GM19395 (cell line): ENCODE measurements at regions not wholly inside any gene's neighbourhood (a gene's known extent, or its start where the extent isn't known, plus 50 kb on each side); places are given as distances from the start of the nearest gene placed in this dataset.

ENCODE experiments used
- ATAC-seq: cut with Tn5 transposase; IDR thresholded peaks from one replicate; pipeline ENCODE4 v1.9.1; 2021; ENCODE audit warnings: mild to moderate bottlenecking, moderate library complexity; ENCODE audit not compliant: unreplicated experiment

DNA sequence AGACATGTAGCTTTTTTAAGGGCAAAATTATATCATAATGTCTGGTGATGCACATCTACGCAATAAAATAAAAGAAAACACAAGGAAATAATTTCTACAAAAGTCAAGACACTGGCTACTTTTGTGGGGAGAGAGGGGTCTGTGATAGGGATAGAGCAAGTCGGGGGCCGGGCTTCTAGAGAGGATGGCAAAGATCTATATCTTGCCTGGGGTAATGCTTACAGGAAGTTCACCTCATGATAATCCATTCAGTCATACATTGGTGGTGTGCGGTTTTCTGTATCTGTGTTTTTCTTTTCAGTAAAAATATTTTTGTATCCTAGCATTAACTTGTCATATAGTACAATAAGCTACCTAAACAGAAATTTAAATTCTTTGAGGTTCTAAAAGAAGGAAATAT, 178.8 kb downstream of the ARRDC4 start:
- ATAC-seq = no peak

- ATAC-seq = no peak
Observed at GRCh38 chr15:98142572-98142971, 182.1 kb downstream of the ARRDC4 start.

DNA sequence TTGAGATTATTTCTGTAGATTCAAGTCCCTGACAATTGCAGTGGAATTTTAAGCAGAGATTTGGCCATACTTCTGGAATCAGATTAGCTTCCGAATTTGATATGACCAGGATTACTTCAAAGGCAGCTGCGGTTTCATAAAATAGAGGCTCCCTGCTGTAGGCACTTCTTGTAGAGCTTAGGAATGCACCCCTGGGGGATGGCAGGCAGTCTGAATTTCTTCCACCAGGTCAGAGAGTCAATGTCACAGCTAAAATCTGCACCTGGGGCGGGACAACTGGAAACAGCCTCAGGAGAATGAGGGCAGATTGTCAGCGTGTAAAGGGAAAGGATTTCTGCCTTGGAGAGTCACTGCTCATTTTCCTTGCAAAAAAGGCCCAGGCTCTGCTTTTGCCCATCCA, 182.6 kb downstream of the ARRDC4 start:
- no peak for ATAC-seq

DNA sequence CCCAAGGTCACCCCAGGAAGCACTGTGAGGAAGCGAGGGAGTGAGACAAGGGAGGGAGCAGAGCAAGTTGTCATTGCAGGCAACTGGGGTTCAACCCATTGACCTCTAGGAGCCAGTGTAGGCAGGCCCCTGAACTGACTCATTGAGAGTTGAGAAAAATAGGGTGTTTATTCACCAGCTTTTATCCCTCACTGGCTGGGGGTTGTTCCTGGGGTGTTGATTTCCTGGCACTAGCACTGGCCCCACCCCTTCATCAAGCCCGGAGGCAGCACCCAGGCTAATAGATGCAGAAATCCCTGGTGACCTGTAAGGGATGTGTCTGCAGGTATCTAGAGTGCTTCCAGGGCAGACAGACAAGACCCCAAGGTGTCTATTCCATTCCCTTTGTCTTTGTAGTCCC, 183.9 kb downstream of the ARRDC4 start:
- ATAC-seq = no peak

- ATAC-seq = no peak
Observed at GRCh38 chr15:98146031-98146820, 185.7 kb downstream of the ARRDC4 start.

DNA sequence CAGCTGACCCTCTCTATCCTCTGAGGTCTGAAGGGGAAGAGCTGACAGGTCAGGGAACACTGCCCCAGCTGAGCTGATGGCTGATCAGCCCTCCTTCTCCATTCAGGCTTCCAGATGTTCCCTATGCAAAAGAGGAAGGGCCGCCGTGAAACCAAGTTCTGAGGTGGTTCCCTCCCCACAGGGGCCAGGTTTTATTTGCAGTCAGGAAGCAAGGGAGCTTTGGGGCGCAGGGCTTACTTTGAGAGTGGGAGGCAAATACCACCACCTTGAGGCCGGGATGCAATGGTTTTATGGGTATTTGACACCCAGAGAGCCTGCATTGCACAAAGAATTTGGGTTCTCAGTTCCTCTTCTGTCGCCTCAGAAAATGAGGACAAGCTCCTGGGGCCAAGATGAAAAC, 186.9 kb downstream of the ARRDC4 start:
- no peak for ATAC-seq

DNA sequence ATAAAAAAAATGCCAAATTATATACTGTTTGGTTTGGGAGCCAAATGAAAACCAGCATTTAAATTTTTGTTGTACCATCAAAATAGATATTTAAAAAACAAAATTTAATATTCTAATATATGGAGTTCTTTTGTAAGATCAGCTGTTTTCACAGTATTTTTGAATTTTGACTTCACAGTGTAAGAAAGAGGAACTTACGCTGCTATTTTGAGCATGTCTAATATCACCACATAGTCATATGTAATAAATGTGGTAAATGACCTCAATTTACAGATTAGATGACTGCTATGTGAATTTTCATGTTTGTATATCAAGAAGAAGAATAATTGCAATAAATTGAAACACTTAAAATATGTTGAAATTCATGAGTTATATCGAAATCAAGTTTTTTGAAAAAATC, 189.6 kb downstream of the ARRDC4 start:
- ATAC-seq = no peak

- ATAC-seq = no peak
Observed at GRCh38 chr15:98150536-98150935, 190.0 kb downstream of the ARRDC4 start.

DNA sequence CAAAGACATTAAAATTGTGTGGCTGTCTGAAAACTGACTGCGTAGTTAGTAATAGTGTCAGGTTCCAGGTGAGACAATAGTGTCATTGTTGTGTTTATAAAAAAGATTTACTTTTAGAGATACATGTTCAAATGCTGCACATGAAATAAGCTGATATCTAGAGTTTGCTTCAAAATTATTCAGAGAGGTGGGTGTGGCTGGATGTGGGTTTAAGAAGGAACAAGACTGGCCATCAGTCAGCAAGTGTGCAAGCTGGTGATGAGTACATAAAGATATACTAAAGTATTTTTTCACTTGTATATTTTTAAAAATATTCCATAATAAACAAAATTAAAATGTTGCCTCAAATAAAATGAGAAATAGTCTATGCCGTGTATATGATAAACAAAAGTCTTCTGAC, 190.6 kb downstream of the ARRDC4 start:
- no peak for ATAC-seq

DNA sequence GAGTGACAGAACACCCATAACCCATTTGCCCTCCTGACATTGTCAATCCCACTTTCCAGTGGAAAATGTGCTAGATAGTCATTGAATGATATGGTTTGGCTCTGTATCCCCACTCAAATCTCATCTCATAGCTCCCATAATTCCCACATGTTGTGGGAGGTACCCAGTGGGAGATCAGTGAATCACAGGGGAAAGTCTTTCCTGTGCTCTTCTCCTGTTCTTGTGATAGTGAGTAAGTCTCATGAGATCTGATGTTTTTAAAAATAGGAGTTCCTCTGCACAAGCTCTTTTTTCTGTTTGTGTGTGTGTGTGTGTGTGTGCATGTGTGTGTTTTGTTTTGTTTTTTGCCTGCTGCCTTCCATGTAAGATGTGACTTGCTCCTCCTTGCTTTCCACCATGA, 191.7 kb downstream of the ARRDC4 start:
- ATAC-seq = no peak

DNA sequence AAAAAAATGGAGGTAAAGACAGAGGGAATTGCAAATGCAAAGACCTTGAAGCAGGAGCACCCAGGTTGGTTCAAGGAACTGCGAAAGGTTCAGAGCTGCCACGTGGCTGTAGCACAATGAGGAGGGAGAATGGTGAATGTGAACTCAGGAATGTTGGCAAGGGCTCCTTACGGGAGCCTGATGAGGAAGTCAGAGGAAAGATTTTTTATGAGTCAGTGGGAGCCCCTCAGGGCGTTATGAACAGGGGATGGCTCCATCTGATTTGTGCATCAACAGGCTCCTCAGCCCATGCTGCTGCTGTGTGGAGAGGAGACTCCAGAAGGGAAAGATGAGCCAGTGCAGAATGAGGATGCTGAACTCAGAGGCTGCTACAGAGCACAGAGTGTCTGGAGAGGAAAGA, 194.4 kb downstream of the ARRDC4 start:
- ATAC-seq = no peak

DNA sequence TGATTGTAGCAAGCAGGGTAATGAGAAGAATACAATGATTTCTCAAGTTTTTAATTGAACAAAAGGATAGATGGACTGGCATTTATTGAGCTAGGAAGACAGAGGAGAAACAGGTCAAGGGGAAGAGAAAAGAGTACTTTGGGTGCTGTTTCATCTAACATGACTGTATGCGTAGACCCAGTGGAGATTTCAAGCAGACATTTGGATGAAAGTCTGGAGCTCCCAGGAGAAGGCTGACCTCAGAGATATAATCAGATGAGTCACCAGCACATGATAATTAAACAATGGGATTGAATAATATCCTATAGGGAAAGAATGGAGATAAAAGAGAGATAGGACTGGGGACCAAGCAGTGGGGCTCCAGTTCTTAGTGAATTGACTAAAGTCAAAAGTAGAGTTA, 194.9 kb downstream of the ARRDC4 start:
- no peak for ATAC-seq

DNA sequence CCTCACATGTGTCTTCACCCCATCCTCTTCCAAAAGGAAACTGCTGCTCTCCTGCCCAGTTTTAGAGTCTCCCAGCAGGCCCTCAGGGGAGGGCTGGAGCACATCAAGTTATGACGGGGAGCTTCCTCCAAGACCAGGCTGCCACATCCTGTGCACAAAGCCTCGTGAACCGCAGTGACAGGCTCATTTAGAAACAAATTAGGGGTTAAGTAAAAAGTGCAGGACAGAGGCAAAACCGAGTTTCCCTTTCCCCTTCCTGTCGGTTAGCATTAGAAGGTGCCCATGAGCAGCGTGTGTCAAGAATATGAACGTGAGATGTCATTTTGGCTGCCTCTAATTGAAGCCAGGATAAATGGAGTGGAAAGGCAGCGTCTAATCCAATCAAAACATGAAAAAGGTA, 199.7 kb downstream of the ARRDC4 start:
- peak; percentile 94 for ATAC-seq

- no peak for ATAC-seq
Observed at GRCh38 chr15:98163319-98164045, 203.0 kb downstream of the ARRDC4 start.

- ATAC-seq = no peak
Observed at GRCh38 chr15:98164571-98164970, 204.1 kb downstream of the ARRDC4 start.

DNA sequence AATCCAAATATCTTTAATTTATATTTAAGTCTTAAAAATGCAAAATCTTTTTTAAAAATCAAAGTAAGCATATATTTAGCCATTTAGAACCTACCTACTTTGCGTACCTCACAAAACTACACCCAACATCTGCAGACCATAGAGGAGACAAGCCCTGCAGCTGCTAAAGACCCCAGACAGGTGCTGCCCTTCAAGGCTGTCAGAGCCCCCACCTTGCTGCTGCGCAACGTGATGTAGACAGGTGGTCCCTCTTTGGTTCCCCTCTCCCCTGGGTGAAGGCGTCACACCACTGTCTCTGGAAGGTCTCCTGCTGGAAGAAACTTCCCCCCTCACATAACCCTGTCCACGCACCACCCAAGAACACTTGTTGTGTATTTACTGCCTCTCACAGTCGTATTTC, 204.5 kb downstream of the ARRDC4 start:
- ATAC-seq = no peak

- no peak for ATAC-seq
Observed at GRCh38 chr15:98167722-98168268, 207.3 kb downstream of the ARRDC4 start.

- no peak for ATAC-seq
Observed at GRCh38 chr15:98169551-98169950, 209.0 kb downstream of the ARRDC4 start.

GRCh38 chr15:98174286-98174685, 213.8 kb downstream of the ARRDC4 start:
- no peak for ATAC-seq

- ATAC-seq = no peak
Observed at GRCh38 chr15:98174841-98175240, 214.3 kb downstream of the ARRDC4 start.

GRCh38 chr15:98177966-98178592, 217.6 kb downstream of the ARRDC4 start:
- peak; percentile 79 for ATAC-seq

GRCh38 chr15:98178861-98179260, 218.4 kb downstream of the ARRDC4 start:
- ATAC-seq = no peak
